ENCODE measurements at regions not wholly inside any gene's neighbourhood (a gene's known extent, or its start where the extent isn't known, plus 50 kb on each side); places are given as distances from the start of the nearest gene placed in this dataset.
"Not testable (repeated sequence)": the region's sequence is repeated elsewhere in the genome, so short reads cannot be mapped to it uniquely, and the experiment has no call there.

- no peak for DNase-seq (ENCODE audit: low spot score)
These were observed 103.8 kb upstream of the APCDD1 start for GRCh38 chr18:10350661-10351060.

- DNase-seq (ENCODE audit: low spot score), result no peak
These were observed 103.1 kb upstream of the APCDD1 start for GRCh38 chr18:10351219-10351818.

- DNase-seq (ENCODE audit: low spot score), result no peak
These were observed 102.6 kb upstream of the APCDD1 start for GRCh38 chr18:10351858-10352257.

- no peak for DNase-seq (ENCODE audit: low spot score)
These were observed 101.8 kb upstream of the APCDD1 start for GRCh38 chr18:10352671-10353070.

- DNase-seq (ENCODE audit: low spot score), result peak; percentile 92
These were observed 100.6 kb upstream of the APCDD1 start for GRCh38 chr18:10353791-10354190.

- DNase-seq (ENCODE audit: low spot score), result no peak
These were observed 100.1 kb upstream of the APCDD1 start for GRCh38 chr18:10354241-10354811.

- DNase-seq (ENCODE audit: low spot score), result no peak
These were observed 99.5 kb upstream of the APCDD1 start for GRCh38 chr18:10354890-10355289.

- DNase-seq (ENCODE audit: low spot score), result not testable (repeated sequence)
These were observed 97.4 kb upstream of the APCDD1 start for GRCh38 chr18:10356999-10357398.

GRCh38 chr18:10361660-10362059, 92.8 kb upstream of the APCDD1 start:
- DNase-seq (ENCODE audit: low spot score), result no peak

GRCh38 chr18:10365021-10365500, 89.4 kb upstream of the APCDD1 start:
- no peak for DNase-seq (ENCODE audit: low spot score)

GRCh38 chr18:10365901-10366300, 88.5 kb upstream of the APCDD1 start:
- DNase-seq (ENCODE audit: low spot score), result no peak

- DNase-seq (ENCODE audit: low spot score), result no peak
These were observed 86.6 kb upstream of the APCDD1 start for GRCh38 chr18:10367836-10368235.

- DNase-seq (ENCODE audit: low spot score), result no peak
These were observed 85.7 kb upstream of the APCDD1 start for GRCh38 chr18:10368456-10369453.

GRCh38 chr18:10370716-10371115, 83.7 kb upstream of the APCDD1 start:
- DNase-seq (ENCODE audit: low spot score), result no peak

GRCh38 chr18:10371165-10371564, 83.3 kb upstream of the APCDD1 start:
- DNase-seq (ENCODE audit: low spot score), result no peak

- no peak for DNase-seq (ENCODE audit: low spot score)
These were observed 80.2 kb upstream of the APCDD1 start for GRCh38 chr18:10374195-10374594.

GRCh38 chr18:10374636-10375293, 79.7 kb upstream of the APCDD1 start:
- peak; percentile 70 for DNase-seq (ENCODE audit: low spot score)

GRCh38 chr18:10376731-10377130, 77.7 kb upstream of the APCDD1 start:
- DNase-seq (ENCODE audit: low spot score), result no peak

- no peak for DNase-seq (ENCODE audit: low spot score)
These were observed 76.5 kb upstream of the APCDD1 start for GRCh38 chr18:10377956-10378355.

- DNase-seq (ENCODE audit: low spot score), result peak; percentile 47
These were observed 75.6 kb upstream of the APCDD1 start for GRCh38 chr18:10378688-10379420.

- DNase-seq (ENCODE audit: low spot score), result no peak
These were observed 74.9 kb upstream of the APCDD1 start for GRCh38 chr18:10379522-10379921.
